ENCODE measurements at regions not wholly inside any gene's neighbourhood (a gene's known extent, or its start where the extent isn't known, plus 50 kb on each side); places are given as distances from the start of the nearest gene placed in this dataset.

DNA sequence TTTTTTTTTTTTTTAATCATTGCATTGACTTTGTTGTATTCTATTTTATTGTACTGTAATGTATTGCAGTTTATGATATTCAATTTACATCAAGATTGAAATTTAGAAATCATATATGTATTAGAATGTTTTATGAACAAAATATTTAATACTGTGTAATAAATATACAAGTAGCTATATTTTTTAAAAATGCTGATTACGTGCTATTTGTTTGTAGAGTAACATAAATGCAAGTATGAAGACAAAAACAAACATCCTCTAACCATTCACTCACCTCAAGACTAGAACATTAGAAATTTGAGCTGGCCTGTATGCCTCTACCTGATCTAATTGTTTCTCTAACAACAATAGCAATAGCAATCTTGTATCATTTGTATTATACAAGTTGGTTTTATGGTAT is 290.3 kb downstream of the GATA3 start:
- TF ChIP-seq POLR2AphosphoS2 (conservative IDR thresholded peaks at IDR 0.05; ENCODE audit: low read length): no peak
- no peak for TF ChIP-seq CTCF (IDR thresholded peaks at IDR 0.05)
- TF ChIP-seq MAX (IDR thresholded peaks at IDR 0.05): no peak
- no peak for TF ChIP-seq HDAC2 (IDR thresholded peaks at IDR 0.05)
- TF ChIP-seq, protein P1, sequence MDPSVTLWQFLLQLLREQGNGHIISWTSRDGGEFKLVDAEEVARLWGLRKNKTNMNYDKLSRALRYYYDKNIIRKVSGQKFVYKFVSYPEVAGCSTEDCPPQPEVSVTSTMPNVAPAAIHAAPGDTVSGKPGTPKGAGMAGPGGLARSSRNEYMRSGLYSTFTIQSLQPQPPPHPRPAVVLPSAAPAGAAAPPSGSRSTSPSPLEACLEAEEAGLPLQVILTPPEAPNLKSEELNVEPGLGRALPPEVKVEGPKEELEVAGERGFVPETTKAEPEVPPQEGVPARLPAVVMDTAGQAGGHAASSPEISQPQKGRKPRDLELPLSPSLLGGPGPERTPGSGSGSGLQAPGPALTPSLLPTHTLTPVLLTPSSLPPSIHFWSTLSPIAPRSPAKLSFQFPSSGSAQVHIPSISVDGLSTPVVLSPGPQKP (IDR thresholded peaks at IDR 0.05; ENCODE audit: low read depth, low read length): no peak
- no peak for TF ChIP-seq CBX2 (IDR thresholded peaks at IDR 0.05; ENCODE audit: borderline replicate concordance, low read depth)
- TF ChIP-seq RAD21 (conservative IDR thresholded peaks at IDR 0.05 in 1 of 2, IDR thresholded peaks at IDR 0.05 in 1 of 2): no peak
- no peak for TF ChIP-seq RFX5 (IDR thresholded peaks at IDR 0.05)
